C1 segment of cervical spinal cord (tissue), 14 donors: ENCODE measurements at regions not wholly inside any gene's neighbourhood (a gene's known extent, or its start where the extent isn't known, plus 50 kb on each side); places are given as distances from the start of the nearest gene placed in this dataset.
"Not testable (repeated sequence)": the region's sequence is repeated elsewhere in the genome, so short reads cannot be mapped to it uniquely, and the experiment has no call there.

Experiments used
- DNase-seq, 14 donors: peaks; one replicate each; lab custom pipeline; 2025; lab: John Stamatoyannopoulos, UW

DNA sequence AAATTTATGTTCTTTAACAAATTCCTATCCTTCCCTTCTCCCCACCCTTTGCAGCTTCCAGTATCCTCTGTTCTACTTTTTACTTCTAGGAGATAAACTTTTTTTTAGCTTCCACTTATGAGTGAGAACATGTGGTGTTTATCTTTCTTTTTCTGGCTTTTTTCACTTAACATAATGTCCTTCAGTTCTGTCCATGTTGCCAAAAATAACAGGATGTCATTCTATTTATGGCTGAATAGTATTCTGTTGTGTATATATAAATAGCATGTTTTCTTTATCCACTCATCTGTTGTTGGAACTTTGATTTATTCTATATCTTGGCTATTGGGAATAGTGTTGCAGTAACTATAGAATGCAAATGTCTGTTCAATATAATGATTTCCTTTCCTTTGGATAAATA is 1191.2 kb downstream of the CNTNAP5 start:
- DNase-seq, result no peak

DNA sequence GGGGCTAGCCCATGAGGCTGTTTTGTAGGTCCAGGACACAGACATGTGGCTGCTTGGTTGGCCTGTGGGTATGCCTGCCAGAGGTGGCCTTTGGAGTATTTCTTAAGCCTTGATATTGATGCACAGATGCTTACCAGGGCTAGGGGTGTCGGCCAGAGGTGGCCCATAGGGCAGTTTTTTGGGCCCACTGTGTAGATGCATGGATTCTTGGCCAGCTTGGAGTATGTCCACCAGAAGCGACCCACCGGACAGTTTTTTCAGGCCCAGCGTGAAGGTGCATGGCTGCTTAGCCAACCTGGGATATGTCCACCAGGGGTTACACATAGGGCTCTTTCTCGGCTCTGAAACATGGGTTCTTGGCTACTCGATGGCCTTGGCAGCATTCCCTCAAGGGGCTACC is 1199.1 kb downstream of the CNTNAP5 start:
- no peak for DNase-seq

DNA sequence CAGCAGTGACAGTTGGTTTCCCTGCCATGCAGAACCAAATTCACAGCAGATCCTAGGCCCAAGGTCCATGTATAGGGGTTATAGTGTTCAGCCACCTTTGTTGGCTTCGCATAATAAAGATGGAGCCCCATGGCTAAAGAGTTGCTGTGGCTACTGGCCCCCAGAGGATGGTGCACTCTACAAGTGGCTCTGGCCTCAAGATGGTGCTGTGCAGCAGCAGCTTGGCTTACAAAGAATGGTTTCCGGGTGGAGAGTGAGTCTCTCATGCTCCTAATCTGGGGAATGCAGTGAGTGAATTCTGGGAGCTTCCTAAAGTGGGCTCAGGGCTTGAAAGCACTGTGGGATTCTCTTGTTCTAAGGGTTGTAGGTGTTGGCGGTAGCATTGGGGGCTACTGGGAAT is 1199.7 kb downstream of the CNTNAP5 start:
- no peak for DNase-seq

DNA sequence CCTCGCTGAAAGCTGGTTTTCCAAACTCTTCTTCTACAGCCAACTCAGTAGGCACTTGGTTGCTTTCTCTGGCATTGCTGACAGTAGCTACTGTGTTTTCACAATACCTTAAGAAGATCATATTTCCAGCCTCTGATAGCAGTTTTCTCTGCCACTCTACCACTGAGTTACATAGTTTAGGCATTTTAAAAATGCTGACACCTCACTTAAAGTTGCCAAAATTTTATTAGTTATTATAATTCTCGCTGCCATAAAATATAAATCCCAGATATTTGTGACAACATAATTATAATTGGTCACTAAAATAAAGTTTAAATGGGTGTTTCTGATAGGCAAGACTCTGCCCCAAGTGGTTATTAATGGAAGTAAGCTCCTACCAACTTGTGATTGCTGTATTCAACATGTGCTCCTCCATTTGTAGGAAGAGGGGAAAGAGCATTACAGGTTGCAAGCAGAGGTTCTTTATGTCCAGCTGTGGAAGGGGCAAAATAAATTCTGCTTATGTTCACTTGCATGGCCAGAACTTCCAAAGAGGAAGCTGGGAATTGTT is 1202.8 kb downstream of the CNTNAP5 start:
- no peak for DNase-seq

DNA sequence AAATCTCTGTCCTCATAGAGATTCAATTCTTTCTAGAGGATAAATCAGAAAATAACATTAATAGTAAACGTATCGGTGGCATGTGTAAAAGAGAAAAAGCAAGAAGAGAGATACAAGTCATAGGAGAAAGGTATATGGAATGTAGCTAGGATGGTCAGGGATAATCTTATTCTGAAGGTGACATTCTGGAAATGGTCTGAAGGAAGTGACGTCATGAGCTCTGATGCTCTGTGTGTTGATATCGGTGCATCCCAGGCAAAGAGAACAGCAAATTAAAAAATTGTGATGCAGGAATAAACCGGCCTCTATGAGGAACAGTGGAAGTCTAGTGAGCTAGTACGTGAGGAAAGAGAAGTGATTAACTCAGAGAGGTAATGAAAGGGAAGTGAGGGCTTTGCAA is 1215.8 kb downstream of the CNTNAP5 start:
- no peak for DNase-seq

DNA sequence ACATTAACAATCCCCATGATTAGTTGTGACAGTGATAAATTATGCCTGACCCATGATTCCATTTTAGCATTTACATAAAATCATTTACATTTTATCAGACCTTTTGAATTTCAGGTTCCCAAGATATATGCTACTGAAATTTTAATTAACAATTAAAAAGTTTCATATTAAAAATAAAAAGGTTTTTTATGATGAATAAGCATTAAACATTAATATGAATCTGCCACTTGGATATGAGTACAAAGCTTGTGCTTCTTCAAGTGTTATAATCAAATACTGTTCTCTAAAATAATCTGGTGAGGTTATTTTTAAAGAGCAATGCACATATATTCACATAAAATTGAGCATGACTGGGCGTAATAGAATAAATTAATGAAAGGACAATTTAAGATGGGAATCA is 1218.0 kb downstream of the CNTNAP5 start:
- no peak for DNase-seq

DNA sequence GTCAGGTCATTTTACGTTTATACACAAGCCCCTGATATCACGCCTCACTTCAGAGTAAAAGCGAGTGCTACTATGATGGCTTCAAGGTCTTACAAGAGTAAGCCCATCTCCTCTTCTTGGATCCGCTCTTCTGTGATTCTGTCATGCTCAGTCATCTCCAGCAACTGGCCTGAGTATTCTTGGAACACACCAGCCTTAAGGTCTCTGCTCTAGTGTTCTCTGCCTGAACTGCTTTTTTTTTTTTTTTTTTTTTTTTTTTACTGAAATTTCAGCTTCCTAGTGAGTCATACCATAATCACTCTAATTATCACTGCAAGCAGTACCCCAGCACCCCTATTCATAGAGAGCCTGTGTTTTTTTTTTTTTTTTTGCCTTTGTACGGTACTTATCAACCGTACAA is 1228.9 kb downstream of the CNTNAP5 start:
- no peak for DNase-seq

DNA sequence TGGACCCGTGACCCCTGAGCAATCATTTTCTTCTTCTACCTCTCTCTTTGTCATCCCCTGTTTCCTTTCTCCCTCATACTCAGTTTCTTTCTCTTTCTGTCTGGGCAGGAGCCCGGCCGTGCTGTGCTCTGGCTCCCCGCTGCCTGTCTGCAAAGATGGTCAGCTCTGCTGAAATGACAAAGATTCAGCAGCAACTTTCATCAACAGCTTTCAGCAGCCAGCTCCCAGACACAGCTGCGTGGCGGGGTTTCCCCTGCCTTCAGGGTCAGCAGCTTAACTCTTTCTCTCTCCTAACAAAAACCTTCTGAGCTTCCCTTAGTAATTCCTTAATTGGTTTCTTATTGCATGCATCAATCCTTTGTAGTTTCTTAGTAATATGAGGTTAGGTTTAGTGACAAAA is 1234.4 kb downstream of the CNTNAP5 start:
- no peak for DNase-seq

DNA sequence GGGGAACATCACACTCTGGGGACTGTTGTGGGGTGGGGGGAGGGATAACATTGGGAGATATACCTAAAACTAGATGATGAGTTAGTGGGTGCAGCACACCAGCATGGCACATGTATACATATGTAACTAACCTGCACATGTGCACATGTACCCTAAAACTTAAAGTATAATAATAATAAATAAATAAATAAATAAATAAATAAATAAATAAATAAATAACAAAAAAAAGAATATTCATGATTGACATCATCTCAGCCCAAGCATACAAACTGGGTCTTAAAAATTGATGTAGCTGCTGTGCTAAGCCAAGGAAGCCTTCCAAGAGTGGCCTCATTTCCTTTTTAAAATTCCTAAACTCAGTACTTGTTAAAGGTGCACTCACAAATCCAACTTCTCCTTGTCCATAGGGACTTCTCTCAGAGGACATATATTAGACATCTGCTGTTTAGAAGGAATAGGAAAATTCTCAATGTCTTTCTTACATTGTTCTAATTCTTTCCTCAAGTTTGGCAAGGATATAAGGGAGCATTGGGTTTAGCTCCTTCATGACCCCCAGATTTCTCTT is 1235.4 kb downstream of the CNTNAP5 start:
- not testable (repeated sequence) for DNase-seq

DNA sequence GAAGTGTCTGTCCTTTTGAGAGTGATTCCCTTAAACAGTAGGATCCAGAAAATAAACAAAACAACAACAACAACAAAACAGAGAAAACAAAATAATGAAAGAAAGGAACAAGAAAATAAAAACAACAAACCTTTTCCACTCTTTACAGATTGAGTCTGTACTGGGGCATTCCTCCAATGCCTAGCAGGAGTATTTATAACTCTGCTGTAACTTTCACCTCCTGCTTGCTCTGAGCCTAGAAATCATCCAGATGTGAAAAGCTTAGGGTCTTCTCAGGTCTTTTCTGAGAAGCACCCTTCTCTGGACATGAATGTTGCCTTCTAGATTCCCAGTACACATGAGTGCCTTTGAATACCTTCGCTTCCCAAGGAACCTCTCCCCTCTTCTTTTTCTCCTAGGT is 1239.4 kb downstream of the CNTNAP5 start:
- no peak for DNase-seq

DNA sequence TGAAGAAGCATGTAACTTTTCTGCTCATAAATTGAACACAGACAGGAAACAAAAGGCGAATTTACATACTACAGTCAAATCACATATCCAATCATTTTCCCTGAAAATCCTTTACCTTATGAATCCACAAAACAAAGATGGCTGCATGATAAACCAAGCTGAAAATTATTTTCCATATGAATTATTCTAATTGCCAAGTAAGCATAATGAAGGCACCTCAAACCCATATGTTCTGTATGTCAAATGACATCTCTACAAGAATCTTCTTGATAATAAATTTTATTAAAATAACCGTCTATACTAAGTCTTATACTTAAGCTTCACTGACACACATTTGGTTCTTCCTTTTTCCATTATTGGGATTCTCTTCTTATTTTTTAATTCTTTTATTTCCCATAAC is 1242.6 kb downstream of the CNTNAP5 start:
- no peak for DNase-seq

DNA sequence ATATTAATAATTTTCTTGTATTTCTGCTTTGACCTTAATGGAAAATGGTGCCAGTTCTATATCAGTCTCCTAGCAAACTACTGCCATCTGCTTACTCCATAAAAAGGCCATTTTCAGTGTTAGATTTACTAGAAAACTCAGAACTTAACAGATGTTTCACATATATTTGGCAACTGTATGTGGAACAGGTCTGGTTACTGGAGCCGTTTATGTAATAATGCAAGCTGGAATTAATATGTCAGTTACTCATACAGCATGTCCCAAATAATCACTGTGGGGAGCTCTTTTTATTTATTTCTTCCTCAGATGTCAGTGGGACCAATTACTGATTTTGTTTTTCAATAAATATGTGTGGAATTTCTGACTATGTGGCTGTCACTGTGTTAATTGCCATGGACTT is 1247.6 kb downstream of the CNTNAP5 start:
- no peak for DNase-seq

DNA sequence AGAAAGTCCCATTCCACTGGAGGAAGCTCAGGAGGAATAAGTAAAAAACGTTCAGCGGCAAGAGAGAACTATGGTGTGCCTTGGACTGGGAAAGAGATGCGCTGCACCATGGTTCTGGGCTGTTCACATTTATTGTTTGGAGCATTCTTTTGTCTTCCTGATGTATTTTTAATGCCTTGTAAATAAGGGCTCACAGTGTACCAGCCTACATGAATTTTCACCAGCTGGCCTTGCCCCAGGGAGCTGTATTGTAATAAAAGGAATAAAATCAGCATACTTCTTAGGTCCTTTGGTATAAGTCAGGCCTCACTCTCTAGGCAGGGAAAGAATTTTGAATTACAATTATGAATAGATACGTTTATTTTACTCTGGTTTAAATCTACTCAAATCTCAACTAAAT is 1249.6 kb downstream of the CNTNAP5 start:
- DNase-seq, result no peak

DNA sequence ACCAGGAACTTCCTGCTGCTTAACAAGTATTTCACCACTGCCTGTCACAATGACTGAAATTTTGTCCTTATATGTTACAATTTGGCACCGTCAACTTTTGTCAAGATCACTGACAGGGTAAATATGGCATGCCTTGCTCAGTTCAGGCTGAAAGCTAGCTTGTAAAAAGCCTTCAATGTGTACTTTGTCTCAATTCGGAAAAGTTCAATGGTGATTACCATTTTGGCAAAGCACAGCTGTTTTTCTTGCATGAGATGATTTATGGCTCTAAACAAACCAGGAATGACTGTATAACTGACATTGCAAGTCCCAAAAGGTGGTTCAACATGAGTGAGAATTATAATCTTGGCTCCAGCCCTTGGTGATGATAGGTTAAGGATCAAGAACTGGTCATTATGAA is 1255.2 kb downstream of the CNTNAP5 start:
- DNase-seq, result no peak

DNA sequence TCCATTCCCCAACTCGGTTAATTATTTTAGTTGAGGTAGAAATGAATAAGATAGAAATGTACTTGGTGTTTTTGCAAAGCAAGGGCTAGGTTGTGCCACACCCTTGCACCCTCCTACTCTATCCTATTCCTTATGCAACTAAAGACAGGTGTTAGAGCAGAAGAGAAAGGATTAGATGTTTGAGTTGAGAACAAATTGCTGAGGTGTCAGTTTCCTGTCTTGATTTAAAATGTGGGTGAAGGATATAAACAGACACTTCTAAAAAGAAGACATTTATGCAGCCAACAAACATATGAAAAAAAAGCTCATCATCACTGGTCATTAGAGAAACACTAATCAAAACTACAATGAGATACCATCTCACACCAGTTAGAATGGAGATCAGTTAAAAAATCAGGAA is 1256.2 kb downstream of the CNTNAP5 start:
- DNase-seq, result no peak

DNA sequence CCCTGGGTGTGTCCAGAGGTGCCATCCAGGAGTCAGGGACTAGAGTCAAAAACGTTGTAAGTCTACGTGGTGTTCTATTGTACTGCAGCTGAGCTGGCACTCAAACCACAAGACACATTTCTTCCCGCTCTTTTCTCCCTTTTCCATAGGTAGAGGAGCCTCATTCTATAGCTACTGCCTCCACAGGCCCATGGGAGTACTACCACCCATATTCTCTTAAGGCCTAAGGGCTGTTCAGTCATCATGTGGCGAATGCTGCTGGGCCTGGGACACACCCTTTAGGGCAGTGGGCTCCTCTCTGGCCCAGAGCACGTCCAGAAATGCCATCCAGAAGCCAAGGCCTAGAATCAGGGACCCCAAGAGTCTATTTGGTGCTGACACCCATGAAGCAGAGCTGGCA is 1271.7 kb downstream of the CNTNAP5 start:
- no peak for DNase-seq

DNA sequence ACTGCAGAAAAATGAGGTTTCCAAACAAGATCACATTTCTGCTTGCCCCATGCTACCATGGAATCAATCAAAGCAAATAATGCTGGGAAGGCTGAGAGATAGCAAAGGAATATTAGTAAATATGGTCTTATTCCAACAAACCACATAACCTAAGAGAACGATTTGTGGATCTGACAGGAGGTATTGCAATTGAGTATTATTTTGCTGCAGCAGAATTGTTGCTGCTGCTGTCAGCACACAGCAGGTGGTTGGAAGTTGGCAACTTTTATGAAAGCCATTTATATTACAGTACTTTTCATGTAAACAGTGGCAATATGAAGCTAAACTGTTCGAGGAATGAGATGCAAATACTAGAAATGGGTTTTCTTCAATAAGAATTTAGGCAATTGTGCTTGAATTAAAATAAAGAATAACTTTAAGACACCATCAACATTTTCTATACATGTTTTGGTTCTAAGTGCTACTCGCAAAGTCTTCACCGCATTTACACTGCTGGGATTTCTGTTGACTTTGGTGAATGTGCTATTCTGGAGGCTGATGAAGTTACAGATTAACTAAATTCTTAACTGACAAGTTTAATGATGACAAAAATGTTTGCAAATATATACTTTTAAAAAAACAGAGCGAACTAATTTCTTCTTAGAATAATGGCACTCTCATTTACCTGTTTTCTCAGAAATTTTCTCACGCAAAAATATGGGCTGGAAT is 1285.7 kb downstream of the CNTNAP5 start:
- no peak for DNase-seq

DNA sequence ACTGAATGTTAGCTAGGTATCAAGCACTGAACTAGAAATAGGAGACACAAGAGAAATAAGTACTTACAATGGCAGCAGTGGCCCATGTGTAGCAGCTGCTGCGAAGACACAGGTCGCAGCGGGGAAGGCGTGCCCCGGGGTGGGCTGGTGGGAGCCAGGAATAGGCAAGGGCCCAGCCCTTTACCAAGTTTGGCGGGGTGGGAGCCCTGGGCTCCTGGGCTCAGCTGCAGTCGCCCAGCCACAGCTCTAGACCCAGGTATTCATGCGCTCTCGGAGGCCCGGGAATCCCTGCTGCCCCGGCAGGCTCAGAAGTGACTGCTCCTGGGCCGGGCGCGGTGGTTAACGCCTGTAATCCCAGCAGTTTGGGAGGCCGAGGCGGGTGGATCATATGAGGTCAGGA is 1287.3 kb downstream of the CNTNAP5 start:
- DNase-seq, result no peak

DNA sequence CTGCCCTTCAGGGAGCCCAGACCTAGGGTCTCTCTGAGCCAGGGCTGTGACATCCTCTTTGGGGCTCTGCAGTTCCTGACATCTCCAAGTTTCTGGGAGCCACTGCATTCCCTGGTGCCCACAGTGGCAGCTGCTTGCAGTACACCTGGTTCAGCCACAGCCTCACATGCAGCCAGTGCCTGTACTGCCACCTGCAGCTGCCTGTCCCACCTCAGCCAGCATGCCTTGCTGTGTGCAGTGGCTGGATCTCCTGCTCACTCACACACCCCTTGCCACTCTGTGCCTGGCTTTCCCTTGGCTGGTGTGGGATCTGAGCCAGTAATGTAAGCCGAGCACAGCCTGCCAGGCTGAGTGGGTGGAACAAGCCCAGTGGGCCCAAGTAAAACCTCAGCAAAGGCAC is 1288.7 kb downstream of the CNTNAP5 start:
- no peak for DNase-seq

DNA sequence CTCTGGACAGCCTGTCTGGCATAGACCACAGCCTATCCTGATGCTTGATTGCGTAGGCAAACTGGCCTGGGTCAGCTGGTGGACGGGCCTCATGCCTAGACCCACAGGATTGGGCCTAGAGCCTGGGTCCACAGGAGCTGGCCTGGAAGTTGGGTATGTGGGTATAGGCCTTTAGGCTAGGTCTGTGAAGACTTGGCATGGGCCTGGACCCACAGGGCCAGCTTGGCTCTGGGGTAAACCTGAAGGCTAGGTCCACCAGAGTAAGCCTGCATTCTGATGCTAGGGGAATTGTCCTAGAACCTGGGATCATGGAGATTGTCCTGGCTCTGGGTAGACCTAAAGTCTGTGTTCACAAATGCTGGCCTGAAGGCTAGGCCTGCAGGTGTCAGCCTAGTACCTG is 1293.7 kb downstream of the CNTNAP5 start:
- DNase-seq, result no peak

DNA sequence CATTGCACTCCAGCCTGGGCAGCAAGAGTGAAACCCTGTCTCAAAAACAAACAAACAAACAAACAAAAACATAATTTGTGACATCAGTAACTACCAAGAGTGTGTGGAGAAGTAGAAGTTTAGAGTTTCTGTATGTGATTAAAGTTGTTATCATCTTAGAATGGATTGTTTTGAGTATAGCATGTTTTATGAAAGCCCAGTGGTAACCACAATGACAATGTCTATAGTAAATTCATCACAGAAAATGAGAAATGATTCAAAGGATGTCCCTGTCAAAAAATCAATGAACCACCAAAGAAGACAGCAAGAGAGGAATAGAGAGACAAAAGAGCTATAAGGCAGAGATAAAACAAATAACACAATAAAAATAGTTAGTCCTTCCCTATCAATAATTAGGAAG is 1299.2 kb downstream of the CNTNAP5 start:
- DNase-seq, result no peak

DNA sequence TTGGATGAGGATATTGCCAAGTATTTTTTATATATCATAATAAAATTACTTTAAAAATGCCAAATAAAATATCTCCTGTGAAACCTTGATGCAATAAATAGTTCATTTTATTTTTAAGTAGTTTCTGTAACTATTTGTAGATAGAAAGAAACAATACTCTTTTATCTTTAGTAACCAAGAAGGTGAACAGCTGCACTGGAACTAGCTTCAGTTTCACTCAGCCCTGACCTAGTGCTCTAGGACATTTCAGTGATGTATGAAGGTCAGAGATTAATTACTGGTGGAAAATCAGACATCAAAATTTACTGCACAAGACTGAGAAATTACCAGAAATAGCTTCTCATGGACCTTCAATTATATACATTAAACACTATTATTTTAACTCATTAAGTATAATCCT is 1305.0 kb downstream of the CNTNAP5 start:
- DNase-seq, result no peak

DNA sequence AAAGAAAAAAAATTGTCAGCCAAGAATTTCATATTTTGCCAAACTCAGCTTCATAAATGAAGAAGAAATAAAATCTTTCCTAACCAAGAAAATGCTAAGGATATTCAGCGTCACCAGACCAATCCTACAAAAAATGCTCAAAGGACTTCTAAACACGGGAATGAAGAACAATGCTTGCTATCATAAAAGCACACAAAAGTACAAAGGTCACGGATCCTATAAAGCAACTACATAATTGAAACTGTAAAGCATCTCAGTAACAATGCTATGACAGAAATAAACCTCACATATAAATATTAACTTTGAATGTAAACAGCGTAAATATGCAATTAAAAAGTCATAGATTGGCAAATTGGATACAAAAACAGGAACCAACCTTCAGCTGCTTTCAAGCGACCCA is 1314.6 kb upstream of the GYPC start:
- DNase-seq, result no peak

DNA sequence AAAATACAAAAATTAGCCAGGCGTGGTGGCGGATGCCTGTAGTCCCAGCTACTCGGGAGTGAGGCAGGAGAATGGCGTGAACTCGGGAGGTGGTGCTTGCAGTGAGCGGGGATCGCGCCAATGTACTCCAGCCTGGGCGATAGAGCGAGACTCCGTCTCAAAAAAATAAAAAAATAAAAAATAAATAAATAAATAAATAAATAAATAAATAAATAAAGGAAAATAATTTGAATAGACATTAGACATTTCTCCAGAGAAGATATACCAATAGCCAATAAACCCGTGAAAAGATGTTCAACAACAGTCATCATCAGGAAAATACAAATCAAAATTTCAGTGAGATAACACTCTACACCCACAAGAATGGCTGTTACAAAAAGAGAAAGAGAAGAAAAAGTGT is 1302.4 kb upstream of the GYPC start:
- DNase-seq, result not testable (repeated sequence)
